B cell (primary cell): ENCODE measurements at regions not wholly inside any gene's neighbourhood (a gene's known extent, or its start where the extent isn't known, plus 50 kb on each side); places are given as distances from the start of the nearest gene placed in this dataset.

ENCODE experiments used
- ATAC-seq: fragments of 200-7000 bp; cut with Tn5 transposase; one replicate; pipeline ENCODE4 v1.10.0; 2021; ENCODE audit warnings: low read depth, mild to moderate bottlenecking, moderate number of reproducible peaks, moderate library complexity
- CTCF ChIA-PET: fragments of 350-600 bp; sonication (Branson Sonifier 250); formaldehyde crosslinking; loops from one replicate; lab custom pipeline; 2021; ENCODE audit warnings: antibody characterized with exemption, inconsistent platforms; lab: Charles Lee
- POLR2A ChIA-PET: fragments of 350-600 bp; sonication (Branson Sonifier 250); formaldehyde crosslinking; loops from one replicate; lab custom pipeline; 2021; ENCODE audit warnings: antibody characterized with exemption; lab: Charles Lee
- DNase-seq: peaks from one replicate; pipeline ENCODE4 v3.0.0; 2013
- H2AFZ ChIP-seq: 2 replicates; pipeline ENCODE4 v1.6.1; 2012; ENCODE audit warnings: mild to moderate bottlenecking, low read depth, low read length; ENCODE audit not compliant: insufficient read depth, poor library complexity, severe bottlenecking
- H3K27ac ChIP-seq, 2 donors: 1 replicate in 1 of 2; 2 replicates in 1 of 2; pipeline ENCODE4 v1.5.1; 2012 to 2013; ENCODE audit warnings: low read length in 2 of 2, mild to moderate bottlenecking in 2 of 2, moderate library complexity in 1 of 2
- H3K27me3 ChIP-seq, 4 experiments: fragments of 200-600 bp in 1 of 4; sonication (generic) in 1 of 4; replicated peaks in 1 of 4; 1 replicate in 2 of 4; 2 replicates in 2 of 4; pipeline versions ENCODE4 v1.6.1 to v1.7.0; 2013 to 2016; ENCODE audit warnings: low read length in 3 of 4, mild to moderate bottlenecking in 2 of 4, mixed read lengths in 1 of 4, moderate library complexity in 1 of 4; ENCODE audit not compliant: insufficient read depth in 4 of 4, control insufficient read depth in 3 of 4; ENCODE audit errors: control extremely low read depth in 1 of 4
- H3K36me3 ChIP-seq, 2 experiments: replicated peaks in 1 of 2; 1 replicate in 1 of 2; 2 replicates in 1 of 2; pipeline versions ENCODE4 v1.6.1 to v1.7.1; 2013; ENCODE audit warnings: low read length in 1 of 2; ENCODE audit not compliant: insufficient read depth in 2 of 2, control insufficient read depth in 1 of 2; ENCODE audit errors: control extremely low read depth in 1 of 2, extremely low read depth in 1 of 2
- H3K4me1 ChIP-seq, 2 donors: fragments of 200-600 bp in 1 of 2; sonication (generic) in 1 of 2; 1 replicate in 1 of 2; 2 replicates in 1 of 2; pipeline versions ENCODE4 v1.5.1 to v1.6.1; 2013 to 2017; ENCODE audit warnings: low read length in 2 of 2; ENCODE audit not compliant: control insufficient read depth in 2 of 2, insufficient read depth in 2 of 2
- H3K4me2 ChIP-seq: replicated peaks from 2 replicates; pipeline ENCODE3; 2012; ENCODE audit warnings: mild to moderate bottlenecking, low read depth, low read length; ENCODE audit not compliant: poor library complexity, severe bottlenecking
- H3K4me3 ChIP-seq, 5 experiments: fragments of 200-600 bp in 1 of 5; sonication (generic) in 1 of 5; 1 replicate in 3 of 5; 2 replicates in 2 of 5; pipeline versions ENCODE4 v1.5.1 to v1.7.0; 2011 to 2016; ENCODE audit warnings: low read length in 4 of 5, mild to moderate bottlenecking in 4 of 5, low read depth in 2 of 5, control low read depth in 1 of 5, moderate library complexity in 1 of 5; ENCODE audit not compliant: insufficient read depth in 1 of 5; ENCODE audit errors: control extremely low read depth in 1 of 5, extremely low read depth in 1 of 5
- H3K79me2 ChIP-seq: fragments of 200-600 bp; sonication (generic); one replicate; pipeline ENCODE4 v1.6.0; 2016; ENCODE audit warnings: low read length; ENCODE audit not compliant: control insufficient read depth, insufficient read depth
- H3K9ac ChIP-seq: fragments of 200-600 bp; sonication (generic); 2 replicates; pipeline ENCODE4 v1.6.1; 2017; ENCODE audit warnings: mild to moderate bottlenecking, low read length, moderate library complexity
- H3K9me3 ChIP-seq, 3 donors: one replicate each; pipeline versions ENCODE4 v1.6.1 to v1.7.1; 2013; ENCODE audit warnings: low read length in 2 of 3; ENCODE audit not compliant: control insufficient read depth in 2 of 3, insufficient read depth in 1 of 3; ENCODE audit errors: control extremely low read depth in 1 of 3
- H4K20me1 ChIP-seq: 2 replicates; pipeline ENCODE4 v1.6.0; 2012; ENCODE audit warnings: mild to moderate bottlenecking, low read length; ENCODE audit not compliant: insufficient read depth, control insufficient read depth, poor library complexity, severe bottlenecking
- H3K27ac Mint-ChIP-seq: one replicate; pipeline ENCODE4 v1.8.0; 2021; ENCODE audit warnings: mixed read lengths
- H3K27me3 Mint-ChIP-seq: one replicate; pipeline ENCODE4 v1.8.0; 2021; ENCODE audit warnings: mixed read lengths
- H3K4me1 Mint-ChIP-seq: one replicate; pipeline ENCODE4 v1.8.0; 2021; ENCODE audit warnings: mixed read lengths
- H3K4me3 Mint-ChIP-seq: one replicate; pipeline ENCODE4 v1.8.0; 2021; ENCODE audit warnings: mixed read lengths
- H3K9me3 Mint-ChIP-seq: one replicate; pipeline ENCODE4 v1.8.0; 2022; ENCODE audit warnings: mixed read lengths; ENCODE audit not compliant: insufficient read depth
- EZH2 ChIP-seq: IDR thresholded peaks from 2 replicates; pipeline ENCODE4 v1.6.1; 2012; ENCODE audit warnings: borderline replicate concordance, low read depth, mild to moderate bottlenecking, moderate library complexity, low read length; ENCODE audit not compliant: insufficient read depth, poor library complexity, severe bottlenecking
- WGBS: methylation state at CpG from one replicate; pipeline ENCODE4 v1.1.5; 2013; ENCODE audit warnings: missing lambda C conversion rate; ENCODE audit not compliant: insufficient coverage; 5-methylcytosine and 5-hydroxymethylcytosine counted together
- intact Hi-C: fragments of 100-400 bp; cut with micrococcal nuclease; formaldehyde crosslinking; loops from one replicate; pipeline ENCODE4 v1.10.0; 2022
- TF ChIP-seq, protein P1 (sequence below): fragments of 200-600 bp; IDR thresholded peaks from one replicate; pipeline ENCODE4 v1.8.0; 2022; ENCODE audit warnings: antibody characterized with exemption, mild to moderate bottlenecking

DNA sequence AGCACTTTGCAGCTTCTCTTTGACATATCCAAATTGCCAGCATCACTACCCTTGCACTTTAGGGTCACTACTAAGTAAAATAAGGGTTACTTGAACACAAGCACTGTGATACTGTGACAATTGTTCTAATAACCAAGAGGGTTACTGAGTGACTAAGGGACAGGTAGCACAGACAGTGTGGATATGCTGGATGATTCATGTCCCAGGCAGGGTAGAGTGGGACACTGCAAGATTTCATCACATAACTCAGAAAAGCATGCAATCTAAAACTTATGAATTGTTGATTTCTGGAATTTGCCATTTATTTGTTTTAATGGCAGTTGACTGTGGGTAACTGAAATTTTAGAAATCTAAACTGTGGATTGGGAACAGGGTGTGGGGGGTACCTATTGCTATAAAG, 218.8 kb downstream of the KITLG start:
- H3K4me2 ChIP-seq: no peak overlapping the region
- Mint-ChIP-seq H3K27me3 (no peaks in the 10 kb centered on the region), H3K4me3 (no peak overlapping the region), H3K27ac (no peak overlapping the region), H3K4me1 (no peaks in the 10 kb centered on the region), H3K9me3 (no peaks in the 10 kb centered on the region)
- ChIA-PET POLR2A (no interaction called here), CTCF (interaction anchor here (0.7 kb wide), 1 partner anchor 130 kb away, joined by 4 read pairs; no protein-coding TSS in a partner anchor)
- no peaks in the 10 kb centered on the region for H3K36me3 ChIP-seq
- H4K20me1 ChIP-seq: no peaks in the 10 kb centered on the region
- no peak overlapping the region for H3K9ac ChIP-seq
- H3K4me3 ChIP-seq: no peak overlapping the region
- TF ChIP-seq, protein P1, sequence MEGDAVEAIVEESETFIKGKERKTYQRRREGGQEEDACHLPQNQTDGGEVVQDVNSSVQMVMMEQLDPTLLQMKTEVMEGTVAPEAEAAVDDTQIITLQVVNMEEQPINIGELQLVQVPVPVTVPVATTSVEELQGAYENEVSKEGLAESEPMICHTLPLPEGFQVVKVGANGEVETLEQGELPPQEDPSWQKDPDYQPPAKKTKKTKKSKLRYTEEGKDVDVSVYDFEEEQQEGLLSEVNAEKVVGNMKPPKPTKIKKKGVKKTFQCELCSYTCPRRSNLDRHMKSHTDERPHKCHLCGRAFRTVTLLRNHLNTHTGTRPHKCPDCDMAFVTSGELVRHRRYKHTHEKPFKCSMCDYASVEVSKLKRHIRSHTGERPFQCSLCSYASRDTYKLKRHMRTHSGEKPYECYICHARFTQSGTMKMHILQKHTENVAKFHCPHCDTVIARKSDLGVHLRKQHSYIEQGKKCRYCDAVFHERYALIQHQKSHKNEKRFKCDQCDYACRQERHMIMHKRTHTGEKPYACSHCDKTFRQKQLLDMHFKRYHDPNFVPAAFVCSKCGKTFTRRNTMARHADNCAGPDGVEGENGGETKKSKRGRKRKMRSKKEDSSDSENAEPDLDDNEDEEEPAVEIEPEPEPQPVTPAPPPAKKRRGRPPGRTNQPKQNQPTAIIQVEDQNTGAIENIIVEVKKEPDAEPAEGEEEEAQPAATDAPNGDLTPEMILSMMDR: no peak
- no peak for TF ChIP-seq EZH2
- H3K27ac ChIP-seq: no peak overlapping the region
- no peak for DNase-seq
- intact Hi-C loops: no loop called here
- H2AFZ ChIP-seq: no peak overlapping the region
- no peaks in the 10 kb centered on the region for H3K9me3 ChIP-seq
- no peaks in the 10 kb centered on the region for H3K79me2 ChIP-seq
- H3K4me1 ChIP-seq: no peaks in the 10 kb centered on the region
- H3K27me3 ChIP-seq: no peaks in the 10 kb centered on the region
- no peak for ATAC-seq

DNA sequence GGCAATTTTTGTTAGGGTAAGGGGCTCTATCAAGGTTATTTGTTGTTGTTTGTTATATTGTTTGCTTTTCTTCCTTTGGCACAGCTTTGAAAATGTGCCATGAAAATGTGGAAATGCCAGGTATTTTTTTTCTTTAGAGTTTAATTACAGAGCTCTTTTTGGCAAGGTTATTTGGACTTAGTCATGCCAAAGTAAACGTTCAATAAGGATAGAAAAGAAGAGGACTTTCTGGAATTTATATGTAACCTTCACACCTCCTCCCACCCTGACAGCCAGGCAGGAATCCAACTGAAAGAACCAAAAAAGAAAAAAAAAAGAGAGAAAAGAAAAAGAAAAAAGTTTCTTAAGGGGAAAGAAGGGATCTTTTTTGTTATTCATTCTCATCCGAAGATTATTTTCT, 217.8 kb downstream of the KITLG start:
- H3K4me3 Mint-ChIP-seq: no peak overlapping the region
- Histone ChIP-seq H3K9ac (no peak overlapping the region), H3K36me3 (no peaks in the 10 kb centered on the region), H3K4me2 (no peak overlapping the region), H3K27ac (no peak overlapping the region), H3K4me1 (no peaks in the 10 kb centered on the region), H2AFZ (no peak overlapping the region), H3K4me3 (no peak overlapping the region), H4K20me1 (no peaks in the 10 kb centered on the region), H3K9me3 (no peaks in the 10 kb centered on the region), H3K27me3 (no peaks in the 10 kb centered on the region), H3K79me2 (no peaks in the 10 kb centered on the region)
- H3K27me3 Mint-ChIP-seq: no peaks in the 10 kb centered on the region
- ChIA-PET POLR2A (no interaction called here), CTCF (no interaction called here)
- H3K4me1 Mint-ChIP-seq: no peaks in the 10 kb centered on the region
- ATAC-seq (no peak), DNase-seq (no peak)
- intact Hi-C loops: no loop called here
- H3K9me3 Mint-ChIP-seq: no peaks in the 10 kb centered on the region
- no CpG with 5 or more reads among the region's 2 CpGs for WGBS
- TF ChIP-seq, protein P1: no peak
- TF ChIP-seq EZH2: no peak
- H3K27ac Mint-ChIP-seq: no peak overlapping the region
